ENCODE measurements at regions not wholly inside any gene's neighbourhood (a gene's known extent, or its start where the extent isn't known, plus 50 kb on each side); places are given as distances from the start of the nearest gene placed in this dataset.

GRCh38 chr10:126787201-126787600, 116.7 kb upstream of the C10orf90 start:
- no peak for DNase-seq

GRCh38 chr10:126795318-126795717, 109.9 kb upstream of the DOCK1 start:
- no peak for DNase-seq

GRCh38 chr10:126798649-126799048, 106.6 kb upstream of the DOCK1 start:
- DNase-seq: no peak

- no peak for DNase-seq
Measured at GRCh38 chr10:126803394-126803793, 101.8 kb upstream of the DOCK1 start.

GRCh38 chr10:126804396-126804795, 100.8 kb upstream of the DOCK1 start:
- DNase-seq: no peak

- DNase-seq: no peak
Measured at GRCh38 chr10:126806498-126806897, 98.7 kb upstream of the DOCK1 start.

- DNase-seq: no peak
Measured at GRCh38 chr10:126806991-126807702, 98.1 kb upstream of the DOCK1 start.

- DNase-seq: no peak
Measured at GRCh38 chr10:126808103-126808502, 97.1 kb upstream of the DOCK1 start.

- DNase-seq: no peak
Measured at GRCh38 chr10:126813432-126813831, 91.8 kb upstream of the DOCK1 start.

GRCh38 chr10:126833542-126833941, 71.7 kb upstream of the DOCK1 start:
- no peak for DNase-seq

- DNase-seq: no peak
Measured at GRCh38 chr10:126836009-126836408, 69.2 kb upstream of the DOCK1 start.

- DNase-seq: no peak
Measured at GRCh38 chr10:126838316-126838715, 66.9 kb upstream of the DOCK1 start.

GRCh38 chr10:126839094-126839761, 66.0 kb upstream of the DOCK1 start:
- DNase-seq: no peak

GRCh38 chr10:126840576-126841135, 64.6 kb upstream of the DOCK1 start:
- DNase-seq: no peak

GRCh38 chr10:126841341-126841895, 63.8 kb upstream of the DOCK1 start:
- no peak for DNase-seq

GRCh38 chr10:126842356-126842755, 62.9 kb upstream of the DOCK1 start:
- DNase-seq: no peak

GRCh38 chr10:126842836-126843235, 62.4 kb upstream of the DOCK1 start:
- DNase-seq: no peak

GRCh38 chr10:126843299-126843934, 61.8 kb upstream of the DOCK1 start:
- DNase-seq: no peak

- no peak for DNase-seq
Measured at GRCh38 chr10:126844406-126844805, 60.8 kb upstream of the DOCK1 start.

- DNase-seq: no peak
Measured at GRCh38 chr10:126846469-126846868, 58.8 kb upstream of the DOCK1 start.

GRCh38 chr10:126846959-126847358, 58.3 kb upstream of the DOCK1 start:
- no peak for DNase-seq

- no peak for DNase-seq
Measured at GRCh38 chr10:126847666-126848065, 57.6 kb upstream of the DOCK1 start.

GRCh38 chr10:126849646-126850045, 55.6 kb upstream of the DOCK1 start:
- DNase-seq: no peak
